Lung (tissue), 11 donors: ENCODE measurements at regions not wholly inside any gene's neighbourhood (a gene's known extent, or its start where the extent isn't known, plus 50 kb on each side); places are given as distances from the start of the nearest gene placed in this dataset.
A peak's percentile ranks its signal among the peaks of the same experiment; 100 is the strongest.

Experiments
- ATAC-seq: fragments of 200-7000 bp; cut with Tn5 transposase; one replicate; pipeline ENCODE4 v1.9.1; 2020; ENCODE audit warnings: moderate number of reproducible peaks; ENCODE audit not compliant: insufficient read depth, low FRiP score
- DNase-seq, 3 donors: peaks; one replicate each; pipeline ENCODE4 v3.0.0-alpha.2; 2013 to 2017
- H3K27ac ChIP-seq, 2 donors: one replicate each; pipeline ENCODE4 v1.5.1; 2013; ENCODE audit warnings: mild to moderate bottlenecking in 2 of 2, moderate library complexity in 2 of 2, control low read depth in 1 of 2, inconsistent platforms in 1 of 2, low read depth in 1 of 2, low read length in 1 of 2
- H3K27me3 ChIP-seq, 3 donors: one replicate each; pipeline ENCODE4 v1.5.1; 2013; ENCODE audit warnings: low read length in 2 of 3; ENCODE audit not compliant: control insufficient read depth in 3 of 3, insufficient read depth in 3 of 3
- H3K36me3 ChIP-seq, 4 donors: one replicate each; pipeline ENCODE4 v1.5.1; 2013; ENCODE audit warnings: low read length in 4 of 4, mild to moderate bottlenecking in 1 of 4, moderate library complexity in 1 of 4; ENCODE audit not compliant: control insufficient read depth in 4 of 4, insufficient read depth in 4 of 4
- H3K4me1 ChIP-seq, 5 donors: one replicate each; pipeline ENCODE4 v1.5.1; 2013; ENCODE audit warnings: low read length in 5 of 5, mild to moderate bottlenecking in 2 of 5, moderate library complexity in 1 of 5; ENCODE audit not compliant: control insufficient read depth in 5 of 5, insufficient read depth in 5 of 5
- H3K4me3 ChIP-seq: one replicate; pipeline ENCODE4 v1.5.1; 2013; ENCODE audit warnings: mild to moderate bottlenecking, control low read depth, moderate library complexity
- H3K9ac ChIP-seq, 2 donors: one replicate each; pipeline ENCODE4 v1.5.1; 2013; ENCODE audit warnings: low read length in 2 of 2, control low read depth in 1 of 2; ENCODE audit not compliant: insufficient read depth in 1 of 2
- H3K9me3 ChIP-seq, 4 donors: one replicate each; pipeline ENCODE4 v1.5.1; 2013; ENCODE audit warnings: low read length in 3 of 4, mild to moderate bottlenecking in 1 of 4, moderate library complexity in 1 of 4; ENCODE audit not compliant: control insufficient read depth in 4 of 4, insufficient read depth in 3 of 4
- CTCF ChIP-seq: IDR thresholded peaks from 2 replicates; pipeline ENCODE4 v1.5.1; 2012; ENCODE audit warnings: mild to moderate bottlenecking; ENCODE audit errors: control extremely low read depth, extremely low read depth
- WGBS, 2 donors: extraction: QIAGEN DNeasy Blood & Tissue Kit; methylation state at CpG; one replicate each; pipeline ENCODE4 v1.1.7; 2013; 5-methylcytosine and 5-hydroxymethylcytosine counted together
- donor health status: control.
- donor health status: control.
- donor health status: Bipolar disorder and iron deficiency.
- donor health status: healthy.
- donor health status: DM: yes; HTN: yes; CAD: no.

- Histone ChIP-seq H3K27ac (no peak overlapping the region), H3K9ac (no peak overlapping the region), H3K4me3 (no peak overlapping the region), H3K36me3 (no peaks in the 10 kb centered on the region), H3K9me3 (peaks cover 0 to 9% (median 0%) of the 10 kb centered on the region in 4 donors), H3K27me3 (no peaks in the 10 kb centered on the region), H3K4me1 (no peaks in the 10 kb centered on the region)
- WGBS, 2 donors: 89% methylated on average over 1 of the region's 1 CpG
- ATAC-seq: no peak
- no peak for TF ChIP-seq CTCF
- no peak for DNase-seq
These were observed 848.1 kb upstream of the EYS start for GRCh38 chr6:66555082-66555481.

- H3K36me3 ChIP-seq: no peaks in the 10 kb centered on the region
- TF ChIP-seq CTCF: no peak
- H3K9ac ChIP-seq: no peak overlapping the region
- no peak overlapping the region for H3K27ac ChIP-seq
- WGBS, 2 donors: 74 to 75% methylated on average over 2 of the region's 2 CpGs
- H3K9me3 ChIP-seq: peaks cover 0 to 9% (median 0%) of the 10 kb centered on the region in 4 donors
- H3K4me3 ChIP-seq: no peak overlapping the region
- H3K27me3 ChIP-seq: no peaks in the 10 kb centered on the region
- no peak for ATAC-seq
- DNase-seq: no peak
- no peaks in the 10 kb centered on the region for H3K4me1 ChIP-seq
These were observed 846.4 kb upstream of the EYS start for GRCh38 chr6:66553441-66553840.

GRCh38 chr6:66538551-66539135, 831.6 kb upstream of the EYS start:
- Histone ChIP-seq H3K9ac (no peak overlapping the region), H3K4me1 (peaks cover 0 to 3% (median 0%) of the 10 kb centered on the region in 5 donors), H3K4me3 (no peak overlapping the region), H3K27ac (no peak overlapping the region), H3K36me3 (no peaks in the 10 kb centered on the region), H3K9me3 (peaks cover 0 to 8% (median 0%) of the 10 kb centered on the region in 4 donors), H3K27me3 (peaks cover 0 to 6% (median 0%) of the 10 kb centered on the region in 3 donors)
- peak; percentile 27 to 80 (median 71) for DNase-seq
- TF ChIP-seq CTCF: no peak
- 65 to 66% methylated on average over 1 of the region's 1 CpG for WGBS, 2 donors
- no peak for ATAC-seq

- Histone ChIP-seq H3K9ac (no peak overlapping the region), H3K36me3 (no peaks in the 10 kb centered on the region), H3K4me1 (peaks cover 0 to 3% (median 0%) of the 10 kb centered on the region in 5 donors), H3K4me3 (no peak overlapping the region), H3K9me3 (no peaks in the 10 kb centered on the region), H3K27ac (no peak overlapping the region), H3K27me3 (peaks cover 0 to 3% (median 0%) of the 10 kb centered on the region in 3 donors)
- ATAC-seq (no peak), DNase-seq (no peak)
- WGBS, 2 donors: 16 to 30% methylated on average over 4 of the region's 4 CpGs
- no peak for TF ChIP-seq CTCF
These were observed 826.9 kb upstream of the EYS start for GRCh38 chr6:66533921-66534404.
